ENCODE measurements at regions not wholly inside any gene's neighbourhood (a gene's known extent, or its start where the extent isn't known, plus 50 kb on each side); places are given as distances from the start of the nearest gene placed in this dataset.

DNA sequence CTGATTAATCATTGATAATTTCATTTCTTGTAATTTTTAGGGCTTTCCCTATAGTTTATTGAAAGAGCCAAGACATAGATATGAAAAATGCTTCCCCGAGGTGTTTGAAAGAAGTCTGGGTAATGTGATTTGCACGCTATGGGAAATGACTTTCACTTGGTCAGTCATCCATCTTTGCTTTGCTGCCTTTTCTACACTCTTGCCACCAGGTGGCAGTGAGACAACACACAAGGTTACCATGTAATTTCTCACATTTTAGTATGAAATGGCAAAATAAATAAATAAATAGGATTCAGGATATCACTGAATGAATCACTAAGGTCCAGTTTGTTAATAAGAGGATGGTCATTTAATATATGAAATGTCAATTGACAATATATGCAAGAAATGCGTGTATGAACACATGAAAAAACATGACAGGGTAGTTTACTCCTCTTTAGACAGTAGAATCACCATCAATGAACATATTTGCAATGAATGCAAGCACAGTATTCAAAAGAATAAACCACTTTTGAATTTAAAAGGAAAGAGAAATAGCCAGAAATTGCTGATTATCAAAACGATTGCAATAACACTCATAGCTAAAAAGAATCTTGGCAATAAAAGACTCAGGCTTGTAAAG is 52.2 kb upstream of the KCNH7 start:
- ATAC-seq (peak; percentile 89), DNase-seq (ENCODE audit: low spot score) (peak; percentile 45)

DNA sequence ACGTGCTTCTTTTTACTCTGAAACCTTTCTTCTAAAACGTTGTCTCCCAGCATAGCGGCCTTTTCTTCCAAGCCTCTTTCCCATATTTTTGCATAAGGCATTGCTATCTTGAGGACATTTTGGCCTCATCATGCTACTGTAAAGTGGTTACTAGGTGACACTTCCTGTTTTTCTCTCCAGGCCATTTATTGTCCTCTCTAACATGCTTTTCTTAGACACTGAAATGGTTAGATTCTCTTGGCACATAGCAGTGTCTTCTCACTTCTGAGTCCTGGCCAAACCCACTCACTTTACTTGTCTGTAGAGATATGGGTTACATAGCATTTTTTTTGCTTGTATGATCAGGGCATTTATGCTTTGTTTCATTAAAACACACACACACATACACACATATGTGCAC is 50.1 kb upstream of the KCNH7 start:
- DNase-seq (ENCODE audit: low spot score) (no peak), ATAC-seq (peak; percentile 13)

Measured in left lobe of liver (tissue), 2 donors.